ENCODE measurements at regions not wholly inside any gene's neighbourhood (a gene's known extent, or its start where the extent isn't known, plus 50 kb on each side); places are given as distances from the start of the nearest gene placed in this dataset.

- H3K79me2 ChIP-seq (ENCODE audit: insufficient read depth): no peaks in the 10 kb centered on the region
- ChIA-PET CTCF (no interaction called here), POLR2A (no interaction called here)
- H3K9me3 ChIP-seq: no peaks in the 10 kb centered on the region
- no peak overlapping the region for H3K4me2 ChIP-seq
- no peak overlapping the region for H3K4me3 ChIP-seq (ENCODE audit: low read depth in 2 of 2, low read length in 1 of 2)
- H3K27ac ChIP-seq (ENCODE audit: low read depth in 2 of 2, low read length in 1 of 2): no peak overlapping the region
- H3F3A ChIP-seq (replicated peaks; ENCODE audit: insufficient read depth): no peaks in the 10 kb centered on the region
- TF ChIP-seq MEF2A (IDR thresholded peaks at IDR 0.05; ENCODE audit: borderline replicate concordance, low read depth): no peak
- TF ChIP-seq IRF3 (IDR thresholded peaks at IDR 0.05; ENCODE audit: low read depth, low read length): no peak
- no peak for TF ChIP-seq CHD2 (IDR thresholded peaks at IDR 0.05; ENCODE audit: low read length, partially characterized antibody)
- TF ChIP-seq YY1 (IDR thresholded peaks at IDR 0.05; ENCODE audit: low read depth): no peak
- no peak for TF ChIP-seq NFIC (IDR thresholded peaks at IDR 0.05; ENCODE audit: borderline replicate concordance)
- no peak for TF ChIP-seq SIN3A (IDR thresholded peaks at IDR 0.05; ENCODE audit: borderline replicate concordance, low read depth, low read length)
- TF ChIP-seq EP300 (IDR thresholded peaks at IDR 0.05; ENCODE audit: borderline replicate concordance in 1 of 2, low read depth in 1 of 2, low read length in 1 of 2): no peak
- no peak for TF ChIP-seq FOXJ3 (CRISPR knock-in tag; IDR thresholded peaks at IDR 0.05)
- no peak for TF ChIP-seq EZH2phosphoT487 (IDR thresholded peaks at IDR 0.05; ENCODE audit: borderline replicate concordance, low read depth)
- no peak for TF ChIP-seq CTCF (IDR thresholded peaks at IDR 0.05)
- no peak for TF ChIP-seq TEAD4 (IDR thresholded peaks at IDR 0.05; ENCODE audit: borderline replicate concordance, insufficient read depth)
- no peak for TF ChIP-seq JUND (IDR thresholded peaks at IDR 0.05)
- no peak for TF ChIP-seq MXI1 (IDR thresholded peaks at IDR 0.05; ENCODE audit: low read depth, low read length)
- TF ChIP-seq ELF1 (IDR thresholded peaks at IDR 0.05): no peak
- TF ChIP-seq RCOR1 (IDR thresholded peaks at IDR 0.05; ENCODE audit: low read length): no peak
- TF ChIP-seq ZBTB33 (IDR thresholded peaks at IDR 0.05; ENCODE audit: borderline replicate concordance, low read depth): no peak
- H3K27me3 ChIP-seq (ENCODE audit: insufficient read depth): no peaks in the 10 kb centered on the region
- H2AFZ ChIP-seq (ENCODE audit: low read depth): no peak overlapping the region
- H3K4me1 ChIP-seq (ENCODE audit: control insufficient read depth in 1 of 2, insufficient read depth in 2 of 2, low read depth in 1 of 2, low read length in 1 of 2): no peaks in the 10 kb centered on the region
- no peak for DNase-seq
- no peaks in the 10 kb centered on the region for H4K20me1 ChIP-seq (ENCODE audit: insufficient read depth)
- H3K36me3 ChIP-seq (replicated peaks in 1 of 2; ENCODE audit: control insufficient read depth in 1 of 2, insufficient read depth in 2 of 2, low read length in 1 of 2): no peaks in the 10 kb centered on the region
- WGBS (ENCODE audit: low lambda C conversion rate): 91% methylated on average over 6 of the region's 6 CpGs
- no peak overlapping the region for H3K9ac ChIP-seq
- no peaks in the 10 kb centered on the region for H3K9me2 ChIP-seq
Observed at GRCh38 chr3:106587551-106587950, 718.7 kb upstream of the CBLB start.

Measured in SK-N-SH (cell line).